Endothelial cell of umbilical vein (primary cell): ENCODE measurements at regions not wholly inside any gene's neighbourhood (a gene's known extent, or its start where the extent isn't known, plus 50 kb on each side); places are given as distances from the start of the nearest gene placed in this dataset.

Experiments
- BruUV-seq: library from RNA; stranded (reverse); fragments of 400-500 nt; replicated peaks from 2 replicates; lab custom pipeline; 2021; lab: Mats Ljungman, UMichigan
- CTCF ChIA-PET: fragments of 300-600, 350-600 bp; sonication (Branson Sonifier 250); formaldehyde crosslinking; loops from one replicate; lab custom pipeline; 2021; ENCODE audit warnings: antibody characterized with exemption, inconsistent platforms; lab: Charles Lee
- POLR2A ChIA-PET: fragments of 300-600, 350-600 bp; sonication (Branson Sonifier 250); formaldehyde crosslinking; loops from one replicate; lab custom pipeline; 2021; ENCODE audit warnings: antibody characterized with exemption, inconsistent platforms; lab: Charles Lee
- DNase-seq: peaks from one replicate; pipeline ENCODE4 v3.0.0-alpha.2; 2011; ENCODE audit warnings: low read depth, low spot score
- FAIRE-seq: peaks from 2 replicates; lab custom pipeline; 2011; peaks lifted over from hg19 to GRCh38; lab: Jason Lieb, UNC
- H2AFZ ChIP-seq: 2 replicates; pipeline ENCODE4 v1.6.0; 2012; ENCODE audit warnings: low read depth, low read length, control low read depth, inconsistent platforms
- H3K27ac ChIP-seq: 2 replicates; pipeline ENCODE4 v1.5.1; 2011; ENCODE audit warnings: low read depth, mild to moderate bottlenecking, control low read depth, low read length, moderate library complexity; ENCODE audit not compliant: insufficient read depth
- H3K27me3 ChIP-seq, 2 experiments: 2 replicates each; pipeline versions ENCODE4 v1.6.0 to v1.6.1; 2011; ENCODE audit warnings: low read length in 2 of 2, mixed read lengths in 1 of 2; ENCODE audit not compliant: control insufficient read depth in 2 of 2, insufficient read depth in 2 of 2
- H3K36me3 ChIP-seq, 2 experiments: 2 replicates in 1 of 2; 3 replicates in 1 of 2; pipeline ENCODE4 v1.5.1; 2011; ENCODE audit warnings: low read length in 2 of 2, mild to moderate bottlenecking in 1 of 2, moderate library complexity in 1 of 2; ENCODE audit not compliant: control insufficient read depth in 2 of 2, insufficient read depth in 2 of 2; ENCODE audit errors: extremely low read depth in 1 of 2
- H3K4me1 ChIP-seq: 3 replicates; pipeline ENCODE4 v1.5.1; 2011; ENCODE audit warnings: mild to moderate bottlenecking, low read length; ENCODE audit not compliant: control insufficient read depth, insufficient read depth; ENCODE audit errors: extremely low read depth
- H3K4me2 ChIP-seq: 2 replicates; pipeline ENCODE4 v1.6.1; 2011; ENCODE audit warnings: low read length, control low read depth, mixed read lengths; ENCODE audit not compliant: insufficient read depth
- H3K4me3 ChIP-seq, 3 experiments: fragments of 200-600 bp in 1 of 3; sonication (generic), shearing (Covaris generic) in 1 of 3; replicated peaks in 1 of 3; 2 replicates each; pipeline ENCODE4 v1.5.1; 2011 to 2016; ENCODE audit warnings: control low read depth in 3 of 3, low read length in 3 of 3, mild to moderate bottlenecking in 2 of 3, inconsistent platforms in 1 of 3, low read depth in 1 of 3, moderate library complexity in 1 of 3; ENCODE audit not compliant: insufficient read depth in 1 of 3
- H3K79me2 ChIP-seq: 2 replicates; pipeline ENCODE4 v1.6.0; 2012; ENCODE audit warnings: low read length, inconsistent platforms; ENCODE audit not compliant: control insufficient read depth, insufficient read depth
- H3K9ac ChIP-seq: replicated peaks from 2 replicates; pipeline ENCODE3; 2011; ENCODE audit warnings: low read length, control low read depth; ENCODE audit not compliant: insufficient read depth; ENCODE audit errors: extremely low read depth
- H3K9me1 ChIP-seq: replicated peaks from 3 replicates; pipeline ENCODE4 v1.6.0; 2011; ENCODE audit warnings: mild to moderate bottlenecking, low read length; ENCODE audit not compliant: control insufficient read depth, insufficient read depth; ENCODE audit errors: extremely low read depth
- H3K9me3 ChIP-seq: replicated peaks from 2 replicates; pipeline ENCODE4 v1.5.1; 2012; ENCODE audit warnings: low read length, inconsistent platforms; ENCODE audit not compliant: control insufficient read depth, insufficient read depth
- H4K20me1 ChIP-seq: replicated peaks from 2 replicates; pipeline ENCODE3; 2011; ENCODE audit warnings: mild to moderate bottlenecking, low read length; ENCODE audit not compliant: control insufficient read depth, insufficient read depth; ENCODE audit errors: extremely low read depth
- EZH2 ChIP-seq: IDR thresholded peaks from 2 replicates; pipeline ENCODE4 v1.6.1; 2012; ENCODE audit warnings: borderline replicate concordance, low read depth, mild to moderate bottlenecking, moderate library complexity, low read length, inconsistent platforms; ENCODE audit not compliant: severe bottlenecking
- FOS ChIP-seq: IDR thresholded peaks from 2 replicates; pipeline ENCODE4 v1.6.1; 2011; ENCODE audit warnings: mild to moderate bottlenecking, low read length, moderate library complexity, borderline replicate concordance; ENCODE audit not compliant: insufficient read depth
- GATA2 ChIP-seq: IDR thresholded peaks from 2 replicates; pipeline ENCODE4 v1.7.0; 2011; ENCODE audit warnings: low read depth, mild to moderate bottlenecking, moderate library complexity, mixed read lengths, low read length; ENCODE audit not compliant: insufficient read length, insufficient read depth
- JUN ChIP-seq: IDR thresholded peaks from 2 replicates; pipeline ENCODE4 v1.6.1; 2011; ENCODE audit warnings: borderline replicate concordance, low read depth; ENCODE audit not compliant: insufficient read length, insufficient read depth
- MYC ChIP-seq: IDR thresholded peaks from one replicate; pipeline ENCODE4 v1.6.1; 2011; ENCODE audit warnings: mild to moderate bottlenecking, low read depth, low read length
- POLR2A ChIP-seq: IDR thresholded peaks from 2 replicates; pipeline ENCODE4 v1.6.1; 2012; ENCODE audit warnings: low read depth, mild to moderate bottlenecking, control low read depth, low read length
- POLR2AphosphoS5 ChIP-seq: IDR thresholded peaks from 2 replicates; pipeline ENCODE4 v1.6.1; 2012; ENCODE audit warnings: low read depth, mild to moderate bottlenecking, control low read depth, low read length, moderate library complexity; ENCODE audit not compliant: insufficient read depth
- dilution Hi-C: fragments of 300-500 bp; cut with MboI; formaldehyde crosslinking; loops from one replicate; pipeline ENCODE4 v1.15.0; 2019; ENCODE audit warnings: low sequenced_read_pairs; ENCODE audit not compliant: extremely low pct_ligation_motif_present
- intact Hi-C: fragments of 100-400 bp; cut with micrococcal nuclease; formaldehyde crosslinking; loops from one replicate; pipeline ENCODE4 v1.10.0; 2022
- TF ChIP-seq, protein P1 (sequence below): IDR thresholded peaks from 2 replicates; pipeline ENCODE4 v1.6.1; 2011; ENCODE audit not compliant: insufficient read depth, insufficient read length
- TF ChIP-seq, protein P2 (sequence below), 2 donors: IDR thresholded peaks; 1 replicate in 1 of 2; 2 replicates in 1 of 2; pipeline ENCODE4 v1.5.1; 2011; ENCODE audit warnings: low read length in 2 of 2, mild to moderate bottlenecking in 2 of 2, moderate library complexity in 2 of 2, control low read depth in 1 of 2, inconsistent platforms in 1 of 2, low read depth in 1 of 2; ENCODE audit not compliant: insufficient read depth in 1 of 2; ENCODE audit errors: extremely low read depth in 1 of 2

DNA sequence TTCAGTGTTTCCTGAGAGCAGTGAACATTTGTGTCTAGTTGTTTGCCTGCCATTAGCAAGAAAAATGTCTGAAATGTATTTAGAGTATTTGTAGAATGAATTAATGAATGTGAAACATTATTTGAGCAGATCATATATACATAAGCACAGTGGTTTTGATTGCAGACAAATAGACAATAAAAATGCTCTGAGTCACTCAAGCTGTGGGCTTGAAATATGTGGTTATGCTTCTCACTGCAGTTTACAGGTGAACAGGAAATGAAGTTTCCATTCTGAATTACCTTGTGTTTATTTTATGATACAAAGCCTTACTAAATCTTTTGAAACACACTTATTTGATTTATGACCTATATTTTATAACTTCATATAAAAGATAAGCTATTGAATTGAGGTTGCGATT lies 827.7 kb downstream of the TMTC2 start:
- H3K79me2 ChIP-seq: no peaks in the 10 kb centered on the region
- DNase-seq: no peak
- H3K9me1 ChIP-seq: no peaks in the 10 kb centered on the region
- H3K27ac ChIP-seq: no peak overlapping the region
- no peak overlapping the region for H3K4me2 ChIP-seq
- dilution Hi-C loops: no loop called here
- no peaks in the 10 kb centered on the region for H3K9me3 ChIP-seq
- H3K4me1 ChIP-seq: no peaks in the 10 kb centered on the region
- H2AFZ ChIP-seq: no peak overlapping the region
- no peak for FAIRE-seq
- ChIA-PET CTCF (no interaction called here), POLR2A (no interaction called here)
- TF ChIP-seq FOS (no peak), POLR2A (no peak), POLR2AphosphoS5 (no peak), JUN (no peak), EZH2 (no peak), MYC (no peak), GATA2 (no peak)
- TF ChIP-seq, protein P1, sequence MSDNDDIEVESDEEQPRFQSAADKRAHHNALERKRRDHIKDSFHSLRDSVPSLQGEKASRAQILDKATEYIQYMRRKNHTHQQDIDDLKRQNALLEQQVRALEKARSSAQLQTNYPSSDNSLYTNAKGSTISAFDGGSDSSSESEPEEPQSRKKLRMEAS: no peak
- TF ChIP-seq, protein P2, sequence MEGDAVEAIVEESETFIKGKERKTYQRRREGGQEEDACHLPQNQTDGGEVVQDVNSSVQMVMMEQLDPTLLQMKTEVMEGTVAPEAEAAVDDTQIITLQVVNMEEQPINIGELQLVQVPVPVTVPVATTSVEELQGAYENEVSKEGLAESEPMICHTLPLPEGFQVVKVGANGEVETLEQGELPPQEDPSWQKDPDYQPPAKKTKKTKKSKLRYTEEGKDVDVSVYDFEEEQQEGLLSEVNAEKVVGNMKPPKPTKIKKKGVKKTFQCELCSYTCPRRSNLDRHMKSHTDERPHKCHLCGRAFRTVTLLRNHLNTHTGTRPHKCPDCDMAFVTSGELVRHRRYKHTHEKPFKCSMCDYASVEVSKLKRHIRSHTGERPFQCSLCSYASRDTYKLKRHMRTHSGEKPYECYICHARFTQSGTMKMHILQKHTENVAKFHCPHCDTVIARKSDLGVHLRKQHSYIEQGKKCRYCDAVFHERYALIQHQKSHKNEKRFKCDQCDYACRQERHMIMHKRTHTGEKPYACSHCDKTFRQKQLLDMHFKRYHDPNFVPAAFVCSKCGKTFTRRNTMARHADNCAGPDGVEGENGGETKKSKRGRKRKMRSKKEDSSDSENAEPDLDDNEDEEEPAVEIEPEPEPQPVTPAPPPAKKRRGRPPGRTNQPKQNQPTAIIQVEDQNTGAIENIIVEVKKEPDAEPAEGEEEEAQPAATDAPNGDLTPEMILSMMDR (IDR thresholded peaks at IDR 0.05; ENCODE audit: extremely low read depth in 1 of 2, insufficient read depth in 1 of 2, low read depth in 1 of 2, low read length in 2 of 2): no peak
- no peaks in the 10 kb centered on the region for H4K20me1 ChIP-seq
- no peak overlapping the region for H3K4me3 ChIP-seq
- H3K9ac ChIP-seq: no peak overlapping the region
- intact Hi-C loops: no loop called here
- no peaks in the 10 kb centered on the region for H3K27me3 ChIP-seq
- H3K36me3 ChIP-seq: no peaks in the 10 kb centered on the region
- no TSS peak for BruUV-seq
